Left cardiac atrium (tissue), 4 donors: ENCODE measurements at regions not wholly inside any gene's neighbourhood (a gene's known extent, or its start where the extent isn't known, plus 50 kb on each side); places are given as distances from the start of the nearest gene placed in this dataset.
"Not testable (repeated sequence)": the region's sequence is repeated elsewhere in the genome, so short reads cannot be mapped to it uniquely, and the experiment has no call there.

Experiments used
- ATAC-seq, 2 donors: fragments of 200-7000 bp; cut with Tn5 transposase; one replicate each; pipeline ENCODE4 v1.9.1; 2020; ENCODE audit warnings: mild to moderate bottlenecking in 2 of 2, moderate library complexity in 2 of 2
- DNase-seq: peaks from one replicate; pipeline ENCODE4 v3.0.0-alpha.2; 2020
- intact Hi-C, 2 donors: fragments of 100-400 bp; cut with DNase I; formaldehyde crosslinking; loops; one replicate each; pipeline versions ENCODE4 v1.14.1 to v1.15.1; 2022 to 2023
- donor health status: DM: no; HTN: yes; CAD: no.
- donor health status: DM: no; HTN: yes; CAD: no; lungs with severe emphysema.
- donor health status: DM: yes; HTN: yes; CAD: no.
- donor health status: Dilated cardiomyopathy.

- ATAC-seq (no peak), DNase-seq (no peak)
- intact Hi-C loops: no loop called here
These were observed 164.2 kb downstream of the PRL start for GRCh38 chr6:22132656-22133055.

GRCh38 chr6:22133357-22133756 is 163.5 kb downstream of the PRL start:
- DNase-seq (no peak), ATAC-seq (no peak)
- intact Hi-C loops: no loop called here

DNA sequence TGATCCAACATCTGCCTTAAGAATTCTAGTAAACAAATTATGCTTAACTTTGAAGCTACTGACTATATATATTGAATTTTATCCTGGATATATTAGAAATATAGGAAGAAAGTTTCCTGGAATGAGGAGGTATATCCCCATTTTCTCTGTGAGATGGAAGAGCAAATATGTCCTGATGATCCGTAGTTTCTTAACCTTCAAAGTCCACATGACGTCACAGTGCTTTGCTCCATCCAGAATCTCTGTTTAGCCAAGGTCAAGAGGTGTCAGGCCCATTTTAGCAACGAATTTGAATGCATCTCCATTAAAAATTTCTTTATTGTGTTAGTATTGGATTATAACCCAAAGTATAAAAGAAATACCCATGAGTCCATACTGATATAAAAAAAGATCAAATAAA is 162.5 kb downstream of the PRL start:
- no peak for ATAC-seq

GRCh38 chr6:22135395-22135794 is 161.4 kb downstream of the PRL start:
- ATAC-seq (no peak), DNase-seq (no peak)
- intact Hi-C loops: no loop called here

More for the DNA sequence above, 162.5 kb downstream of the PRL start:
- intact Hi-C loops: no loop called here
- DNase-seq: no peak

- intact Hi-C loops: loop anchor here in 1 of 2 donors (10.0 kb wide), 1 partner anchor 546 kb away; the partner anchor contains the start of gene SOX4
- DNase-seq: not testable (repeated sequence)
- ATAC-seq: peak in 1 of 2 donors; percentile 16
These were observed 156.1 kb downstream of the PRL start for GRCh38 chr6:22140736-22141135.

DNA sequence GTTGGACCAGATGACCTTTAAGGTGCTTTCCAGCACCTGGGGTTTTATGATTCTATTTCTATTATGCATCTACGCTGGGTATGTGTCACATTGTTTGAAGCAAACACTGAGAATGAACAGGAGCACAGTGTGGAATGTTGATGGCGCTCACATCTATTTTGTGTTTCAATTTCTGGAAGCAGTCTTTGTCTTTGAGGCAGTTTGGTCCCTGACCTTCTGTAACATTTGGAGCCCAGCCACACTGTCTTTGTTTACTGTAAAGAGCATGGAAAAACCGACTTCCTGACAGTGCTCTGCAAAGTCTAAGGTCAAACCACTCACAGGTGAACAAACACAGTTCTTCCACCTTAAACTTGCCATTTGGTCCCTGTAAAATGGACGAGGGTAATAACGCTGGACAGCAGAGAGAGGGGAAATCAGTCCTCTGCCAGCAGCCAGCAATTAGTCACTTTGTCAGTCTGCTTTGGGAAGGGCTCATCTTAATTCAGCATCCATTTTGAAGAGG is 155.5 kb downstream of the PRL start:
- peak; percentile 25 to 31 for ATAC-seq
- no peak for DNase-seq
- intact Hi-C loops: loop anchor here in 1 of 2 donors (10.0 kb wide), 1 partner anchor 546 kb away; the partner anchor contains the start of gene SOX4

DNA sequence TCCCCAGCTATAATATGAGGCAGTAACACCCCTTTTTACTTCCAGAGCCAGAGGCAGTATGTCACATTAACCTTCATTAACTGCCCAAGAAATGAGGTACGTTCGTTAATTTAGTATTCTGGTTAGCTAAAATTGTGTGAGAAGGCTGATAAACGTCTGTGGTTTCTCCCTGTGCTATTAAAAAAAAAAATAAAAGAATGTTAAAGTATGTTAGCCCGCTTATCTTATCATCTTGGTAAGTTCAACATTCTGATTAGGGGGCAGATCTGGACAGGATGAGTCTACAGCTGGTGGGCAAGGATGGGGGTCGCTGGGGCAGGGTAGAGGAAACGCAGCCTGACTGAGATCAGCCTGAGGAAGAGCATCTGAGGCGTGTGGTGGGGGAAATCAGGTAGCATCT is 154.0 kb downstream of the PRL start:
- no peak for DNase-seq
- ATAC-seq: no peak
- intact Hi-C loops: loop anchor here in 1 of 2 donors (10.0 kb wide), 1 partner anchor 548 kb away; the partner anchor contains the start of gene SOX4

- intact Hi-C loops: loop anchor here in 1 of 2 donors (10.0 kb wide), 1 partner anchor 551 kb away; the partner anchor contains the start of gene SOX4
- no peak for ATAC-seq
- no peak for DNase-seq
These were observed 151.5 kb downstream of the PRL start for GRCh38 chr6:22145376-22145775.

GRCh38 chr6:22145823-22146677 is 150.8 kb downstream of the PRL start:
- ATAC-seq (peak; percentile 27 to 35), DNase-seq (no peak)
- intact Hi-C loops: loop anchor here in 1 of 2 donors (10.0 kb wide), 1 partner anchor 551 kb away; the partner anchor contains the start of gene SOX4

- ATAC-seq (no peak), DNase-seq (no peak)
- intact Hi-C loops: loop anchor here in 1 of 2 donors (10.0 kb wide), 1 partner anchor 552 kb away; the partner anchor contains the start of gene SOX4
These were observed 150.2 kb downstream of the PRL start for GRCh38 chr6:22146678-22146930.

DNA sequence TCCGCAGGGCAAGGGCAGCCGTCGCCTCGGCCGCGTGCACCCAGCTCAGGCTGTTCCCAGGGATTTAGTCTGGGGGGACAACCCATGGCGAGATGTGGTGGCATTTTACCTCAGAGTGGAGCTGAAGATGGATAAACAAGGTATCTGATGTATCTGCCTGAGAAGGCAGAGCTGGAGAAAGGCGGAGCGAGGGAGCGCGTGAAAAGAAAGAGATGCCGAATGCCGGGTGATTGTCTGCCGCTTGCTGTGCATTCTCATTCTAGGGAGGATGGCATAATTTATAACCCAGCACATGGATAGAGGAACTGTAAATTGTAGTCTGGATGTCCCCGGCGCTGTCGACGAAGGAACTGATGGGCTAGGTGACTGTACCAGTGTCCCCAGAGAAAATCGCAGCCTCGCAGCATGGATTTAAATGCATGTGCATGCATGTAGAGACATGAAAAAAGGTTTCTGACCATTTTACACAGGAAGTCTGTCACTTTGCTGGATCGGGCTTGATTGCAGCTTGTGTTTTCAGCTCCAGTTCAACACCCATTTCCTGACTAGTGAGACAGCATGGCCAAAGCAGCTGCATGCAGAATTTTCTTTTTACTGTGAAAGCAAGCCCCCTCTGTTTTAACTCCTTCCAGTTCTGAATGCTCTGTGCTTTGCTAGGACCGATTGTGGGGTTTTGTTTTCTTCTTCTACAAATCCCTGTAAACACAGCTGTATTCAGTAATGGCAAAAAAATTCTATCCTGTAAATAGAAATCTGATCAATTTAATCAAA is 149.7 kb downstream of the PRL start:
- peak in 1 of 2 donors; percentile 17 for ATAC-seq
- no peak for DNase-seq
- intact Hi-C loops: loop anchor here in 1 of 2 donors (10.0 kb wide), 1 partner anchor 552 kb away; the partner anchor contains the start of gene SOX4

- ATAC-seq (peak; percentile 65 to 91), DNase-seq (peak; percentile 25)
- intact Hi-C loops: loop anchor here in 1 of 2 donors (10.0 kb wide), 1 partner anchor 553 kb away; the partner anchor contains the start of gene SOX4
These were observed 148.7 kb downstream of the PRL start for GRCh38 chr6:22147921-22148776.

DNA sequence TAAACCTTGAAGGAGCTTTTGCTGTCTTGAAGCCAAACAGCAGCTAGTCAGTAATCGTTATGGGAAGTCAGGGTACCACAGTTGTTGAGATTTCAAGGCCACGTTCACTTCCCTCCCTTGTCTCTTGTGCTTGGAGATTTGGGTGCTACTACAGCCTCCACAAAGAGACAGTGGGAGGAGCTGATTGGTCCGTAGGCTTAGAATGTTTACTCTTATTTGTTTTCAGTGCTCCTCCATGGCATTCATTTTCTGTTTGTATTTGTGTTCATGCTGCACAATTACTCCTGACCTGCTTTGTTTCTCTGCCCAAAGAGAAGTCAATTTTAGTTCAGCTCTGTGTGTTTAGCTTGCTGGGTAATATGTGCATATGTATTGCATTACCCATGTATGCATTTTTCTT is 147.7 kb downstream of the PRL start:
- ATAC-seq: no peak
- intact Hi-C loops: loop anchor here in 1 of 2 donors (10.0 kb wide), 1 partner anchor 554 kb away; the partner anchor contains the start of gene SOX4
- DNase-seq: no peak

DNA sequence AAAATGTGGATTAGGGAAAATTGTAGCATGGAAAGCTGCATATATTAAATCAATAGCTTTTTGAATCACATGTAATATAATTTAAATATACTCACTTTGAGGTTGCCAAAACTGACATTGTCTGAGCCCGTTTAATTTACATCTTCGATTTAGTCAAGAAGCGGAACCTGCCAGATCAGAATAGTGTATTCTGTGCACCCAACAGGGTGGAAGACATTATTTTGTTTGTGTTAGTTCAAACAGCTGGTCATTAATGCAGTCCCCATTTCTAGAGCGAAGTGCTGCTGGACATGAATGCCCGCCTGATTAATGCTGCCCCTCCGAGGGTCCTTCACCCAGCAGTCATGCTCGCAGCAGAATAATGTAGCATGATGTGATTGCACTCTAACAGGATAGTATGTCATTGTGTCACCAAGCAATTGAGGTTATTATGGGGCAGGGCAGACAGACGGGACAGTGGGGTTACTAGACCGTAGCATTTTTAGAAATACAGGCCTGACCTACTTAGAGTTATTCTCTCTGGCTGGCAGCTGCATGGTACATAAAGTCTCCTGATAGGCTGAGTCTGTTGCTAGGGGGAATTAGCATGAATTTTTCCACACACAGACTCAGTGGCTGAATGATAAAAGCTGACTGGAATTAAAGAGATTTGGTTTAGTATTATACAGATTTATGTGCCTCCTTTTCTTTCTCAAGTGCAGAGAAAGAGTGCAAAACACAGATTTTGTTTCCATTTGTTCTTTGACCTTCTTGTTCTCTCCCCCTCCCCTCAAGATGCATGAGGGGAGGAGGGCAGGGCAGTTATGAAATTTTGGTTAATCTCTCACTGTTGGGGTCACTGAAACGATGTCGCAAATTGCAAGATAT is 147.1 kb downstream of the PRL start:
- no peak for DNase-seq
- ATAC-seq: peak; percentile 59 to 89
- intact Hi-C loops: loop anchor here in 1 of 2 donors (10.0 kb wide), 1 partner anchor 555 kb away; the partner anchor contains the start of gene SOX4

DNA sequence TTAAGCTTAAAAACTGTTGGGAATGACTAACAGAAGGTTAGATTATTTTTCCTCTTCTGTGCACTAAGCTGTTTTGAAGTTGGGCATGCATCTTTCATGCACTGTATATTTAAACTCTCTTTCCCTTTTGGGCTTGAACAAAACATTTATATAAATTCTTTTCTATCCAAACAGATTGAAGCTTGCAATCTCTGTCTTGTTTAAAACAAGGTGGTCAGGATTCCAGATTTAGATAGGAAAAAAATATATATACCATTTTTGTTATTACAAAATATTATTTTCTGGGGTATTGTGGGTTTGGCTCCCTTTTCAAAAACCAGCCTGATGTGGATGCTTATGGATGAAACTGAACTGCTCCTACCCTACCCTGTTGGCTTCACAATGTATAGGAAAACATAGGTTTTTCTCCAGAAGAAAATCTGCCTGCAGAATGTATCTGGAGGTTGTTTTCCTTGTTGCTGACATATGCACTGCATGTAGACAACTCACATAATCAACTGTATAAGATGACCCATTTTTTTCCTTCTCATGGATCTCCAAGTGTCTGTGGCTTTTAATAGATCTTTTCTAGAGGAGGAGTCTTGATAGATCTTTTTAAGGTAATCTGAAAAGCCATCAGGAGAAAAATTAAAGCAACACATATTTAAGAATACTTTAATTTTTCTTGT is 146.3 kb downstream of the PRL start:
- intact Hi-C loops: no loop called here
- ATAC-seq (no peak), DNase-seq (no peak)

DNA sequence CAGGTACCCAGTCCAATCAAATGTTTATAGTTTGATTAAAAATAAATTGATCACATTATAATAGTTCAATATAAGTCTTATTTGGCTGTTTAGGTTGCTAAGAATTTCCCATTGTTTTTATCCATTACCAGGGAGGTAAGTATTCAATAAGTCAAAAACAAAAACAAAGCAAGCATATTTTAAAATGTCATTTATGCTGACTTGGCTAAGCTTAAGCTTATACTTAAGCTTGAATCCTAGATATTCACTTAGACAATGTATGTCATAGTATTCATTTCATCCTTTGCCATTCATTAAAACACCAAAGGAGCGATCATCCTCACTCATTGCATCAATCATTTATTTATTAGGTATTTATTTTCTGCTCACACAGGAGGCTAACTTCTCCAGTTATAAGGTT is 144.9 kb downstream of the PRL start:
- ATAC-seq: no peak
- no peak for DNase-seq
- intact Hi-C loops: no loop called here

GRCh38 chr6:22152841-22153240 is 144.0 kb downstream of the PRL start:
- intact Hi-C loops: no loop called here
- ATAC-seq (no peak), DNase-seq (no peak)
